ENCODE measurements at regions not wholly inside any gene's neighbourhood (a gene's known extent, or its start where the extent isn't known, plus 50 kb on each side); places are given as distances from the start of the nearest gene placed in this dataset.

- TF ChIP-seq CTCF (IDR thresholded peaks at IDR 0.05): no peak
- TF ChIP-seq REST (IDR thresholded peaks at IDR 0.05; ENCODE audit: insufficient read depth in 1 of 2, low read depth in 2 of 2, low read length in 1 of 2): no peak
- no peak for TF ChIP-seq POLR2AphosphoS5 (IDR thresholded peaks at IDR 0.05; ENCODE audit: low read depth, low read length)
Observed at GRCh38 chr3:46778101-46778500, 60.4 kb upstream of the PRSS50 start.

Measured in Panc1 (cell line).